GM12875 (cell line): ENCODE measurements at regions not wholly inside any gene's neighbourhood (a gene's known extent, or its start where the extent isn't known, plus 50 kb on each side); places are given as distances from the start of the nearest gene placed in this dataset.

Experiments
- H3K4me3 ChIP-seq: one replicate; pipeline ENCODE4 v1.5.1; 2011; ENCODE audit warnings: low read depth, low read length, control low read depth
- TF ChIP-seq, protein P1 (sequence below): IDR thresholded peaks from 2 replicates; pipeline ENCODE4 v1.5.1; 2011; ENCODE audit warnings: low read depth, mild to moderate bottlenecking, control low read depth, inconsistent platforms, low read length, moderate library complexity, borderline replicate concordance; ENCODE audit not compliant: insufficient read depth

DNA sequence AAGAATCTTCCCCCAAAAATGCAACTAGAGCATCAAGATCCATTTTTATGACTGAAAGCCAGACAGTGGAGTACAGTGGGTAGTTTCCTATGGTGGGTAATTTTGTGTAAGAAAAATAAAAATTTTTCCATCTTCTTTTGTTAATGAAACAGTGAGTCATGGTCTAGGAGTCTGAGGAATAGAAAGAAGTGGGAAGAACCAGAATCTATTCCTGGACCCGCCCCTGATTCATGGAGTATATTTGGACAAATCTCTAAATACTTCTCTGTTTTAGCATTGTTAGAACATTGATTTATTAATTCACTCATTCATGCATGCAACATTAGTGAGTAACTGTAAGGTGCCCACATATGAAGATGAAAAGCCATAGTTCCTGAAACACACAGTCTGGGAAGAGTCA, 304.5 kb upstream of the GPR149 start:
- TF ChIP-seq, protein P1, sequence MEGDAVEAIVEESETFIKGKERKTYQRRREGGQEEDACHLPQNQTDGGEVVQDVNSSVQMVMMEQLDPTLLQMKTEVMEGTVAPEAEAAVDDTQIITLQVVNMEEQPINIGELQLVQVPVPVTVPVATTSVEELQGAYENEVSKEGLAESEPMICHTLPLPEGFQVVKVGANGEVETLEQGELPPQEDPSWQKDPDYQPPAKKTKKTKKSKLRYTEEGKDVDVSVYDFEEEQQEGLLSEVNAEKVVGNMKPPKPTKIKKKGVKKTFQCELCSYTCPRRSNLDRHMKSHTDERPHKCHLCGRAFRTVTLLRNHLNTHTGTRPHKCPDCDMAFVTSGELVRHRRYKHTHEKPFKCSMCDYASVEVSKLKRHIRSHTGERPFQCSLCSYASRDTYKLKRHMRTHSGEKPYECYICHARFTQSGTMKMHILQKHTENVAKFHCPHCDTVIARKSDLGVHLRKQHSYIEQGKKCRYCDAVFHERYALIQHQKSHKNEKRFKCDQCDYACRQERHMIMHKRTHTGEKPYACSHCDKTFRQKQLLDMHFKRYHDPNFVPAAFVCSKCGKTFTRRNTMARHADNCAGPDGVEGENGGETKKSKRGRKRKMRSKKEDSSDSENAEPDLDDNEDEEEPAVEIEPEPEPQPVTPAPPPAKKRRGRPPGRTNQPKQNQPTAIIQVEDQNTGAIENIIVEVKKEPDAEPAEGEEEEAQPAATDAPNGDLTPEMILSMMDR = no peak

DNA sequence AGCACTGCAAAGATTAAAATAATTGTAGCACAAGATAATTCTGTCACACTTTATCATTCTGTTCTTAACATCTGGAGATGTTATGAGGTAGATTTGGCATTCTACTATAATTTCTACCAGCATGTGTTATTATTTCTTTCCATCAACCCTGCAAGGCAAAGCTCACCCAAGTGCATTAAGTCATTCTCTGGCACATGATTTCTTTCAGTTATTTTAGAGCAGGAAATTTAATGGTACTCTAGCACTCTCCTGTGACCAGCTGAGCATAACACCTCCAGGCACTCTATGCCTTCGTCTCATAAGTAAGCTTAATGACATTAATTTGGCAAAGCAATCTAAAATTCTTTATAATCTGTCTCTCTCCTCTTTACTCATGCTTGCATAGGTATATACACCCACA, 300.2 kb upstream of the GPR149 start:
- TF ChIP-seq, protein P1 = no peak
- H3K4me3 ChIP-seq = no peak overlapping the region

More for the DNA sequence above, 304.5 kb upstream of the GPR149 start:
- no peak overlapping the region for H3K4me3 ChIP-seq

DNA sequence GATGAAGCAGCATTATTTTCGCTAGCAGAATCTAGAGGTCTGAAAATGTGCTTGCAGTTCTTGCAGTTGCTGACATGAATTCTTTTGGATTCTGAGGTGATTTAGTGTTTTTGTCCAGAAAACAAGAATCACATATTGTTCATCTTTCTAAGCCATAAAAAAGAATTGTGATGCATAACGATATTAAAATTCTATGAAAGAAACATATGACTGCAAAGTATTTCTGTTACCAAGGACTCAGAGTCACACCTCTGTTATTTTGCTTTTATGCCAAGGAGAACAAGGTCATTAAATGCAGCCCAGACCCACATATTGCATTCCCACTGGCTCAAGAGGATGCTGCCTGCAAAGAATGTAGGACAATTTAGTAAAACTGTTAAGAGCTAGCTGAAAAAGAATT, 299.8 kb upstream of the GPR149 start:
- H3K4me3 ChIP-seq = no peak overlapping the region
- TF ChIP-seq, protein P1 = no peak

DNA sequence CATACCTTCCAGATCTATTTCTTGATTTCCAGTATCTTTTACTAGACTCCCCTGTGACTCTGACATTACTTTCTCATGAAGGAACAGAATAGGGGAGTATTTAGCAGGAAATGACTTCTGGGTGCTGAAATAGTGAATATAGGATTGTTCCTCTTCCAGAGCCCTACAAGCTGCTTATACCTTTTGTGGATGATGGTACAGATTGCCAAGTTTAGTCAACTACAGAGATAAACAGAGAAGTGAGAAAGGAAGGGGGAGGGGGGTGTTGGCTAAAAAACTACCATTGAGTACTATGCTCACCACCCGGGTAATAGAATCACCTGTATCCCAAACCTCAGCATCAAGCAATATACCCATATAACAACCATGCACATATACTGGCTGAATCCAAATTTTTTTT, 298.3 kb upstream of the GPR149 start:
- TF ChIP-seq, protein P1 = no peak
- H3K4me3 ChIP-seq = no peak overlapping the region

DNA sequence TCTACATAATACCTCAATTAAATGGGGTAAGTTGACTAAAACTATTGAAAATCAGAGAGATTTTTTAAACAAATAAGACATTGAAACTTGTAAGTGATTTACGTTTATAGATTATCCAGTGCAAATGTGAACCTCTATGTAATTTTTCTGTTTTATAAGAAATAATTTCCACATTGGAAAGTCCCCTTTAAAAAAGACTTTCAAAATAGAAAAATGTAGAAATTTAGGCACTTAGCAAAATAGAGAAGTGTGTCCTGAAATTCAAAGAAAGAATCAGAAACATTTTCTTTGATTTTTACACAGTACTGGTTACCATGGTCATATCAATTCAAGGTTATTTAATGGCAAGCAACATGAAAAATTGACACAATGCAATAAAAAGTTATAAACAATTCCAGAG, 290.9 kb upstream of the GPR149 start:
- TF ChIP-seq, protein P1 = no peak
- no peak overlapping the region for H3K4me3 ChIP-seq

DNA sequence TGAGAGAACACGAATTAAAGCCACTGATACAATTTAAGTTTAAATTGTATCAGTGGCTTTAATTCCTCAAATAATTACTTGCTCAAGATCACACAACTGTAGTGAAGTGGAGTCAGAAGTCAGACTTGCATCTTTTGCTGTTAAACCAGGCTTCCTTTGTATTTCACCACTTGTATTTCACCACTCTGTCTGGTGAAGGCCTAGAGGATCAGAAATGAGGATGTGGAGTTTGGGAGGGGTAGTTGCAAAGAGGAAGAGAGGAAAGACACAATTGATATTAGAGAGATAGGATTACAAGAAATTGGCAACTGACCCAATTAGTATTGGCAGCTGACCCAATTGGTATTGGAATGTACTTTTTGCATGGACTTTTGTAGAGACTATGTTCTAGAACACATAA, 288.1 kb upstream of the GPR149 start:
- TF ChIP-seq, protein P1 = no peak
- no peak overlapping the region for H3K4me3 ChIP-seq

DNA sequence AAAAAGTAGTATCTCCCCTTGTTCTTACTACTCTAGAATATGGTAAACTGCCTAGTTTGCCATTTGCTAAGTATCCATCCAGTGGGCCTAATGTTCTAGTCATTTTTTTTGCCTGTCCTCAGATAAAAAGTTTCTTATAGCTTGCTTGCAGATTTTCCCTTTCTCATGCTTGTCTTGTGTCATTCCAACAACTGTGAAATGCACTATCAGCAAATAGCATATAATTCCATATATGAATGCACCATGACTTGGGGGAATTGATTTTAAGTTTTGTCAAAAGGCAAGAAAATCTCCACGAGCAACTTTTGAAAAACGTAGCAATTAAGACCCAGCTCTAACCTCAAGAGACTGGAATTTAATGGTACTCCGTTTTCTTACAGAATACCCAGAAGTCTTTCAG, 286.2 kb upstream of the GPR149 start:
- H3K4me3 ChIP-seq = no peak overlapping the region
- TF ChIP-seq, protein P1 = no peak
